Spleen (tissue), 11 donors: ENCODE measurements at regions not wholly inside any gene's neighbourhood (a gene's known extent, or its start where the extent isn't known, plus 50 kb on each side); places are given as distances from the start of the nearest gene placed in this dataset.

Experiments
- DNase-seq: peaks from one replicate; pipeline ENCODE4 v3.0.0-alpha.2; 2020
- H3K27ac ChIP-seq, 8 donors: fragments of 200-600 bp; sonication (generic) in 7 of 8; 1 replicate in 4 of 8; 2 replicates in 4 of 8; pipeline versions ENCODE4 v1.5.0 to v1.8.0; 2016 to 2021; ENCODE audit warnings: inconsistent platforms in 4 of 8, mild to moderate bottlenecking in 4 of 8, moderate library complexity in 1 of 8
- H3K27me3 ChIP-seq, 7 donors: fragments of 200-600 bp; sonication (generic) in 6 of 7; replicated peaks in 1 of 7; 1 replicate in 4 of 7; 2 replicates in 3 of 7; pipeline versions ENCODE4 v1.5.0 to v1.8.0; 2016 to 2021; ENCODE audit warnings: inconsistent platforms in 3 of 7, mild to moderate bottlenecking in 1 of 7
- H3K36me3 ChIP-seq, 6 donors: fragments of 200-600 bp; sonication (generic) in 5 of 6; 1 replicate in 4 of 6; 2 replicates in 2 of 6; pipeline versions ENCODE4 v1.5.0 to v1.8.0; 2016 to 2021; ENCODE audit warnings: inconsistent platforms in 2 of 6
- H3K4me1 ChIP-seq, 6 donors: fragments of 200-600 bp; sonication (generic) in 5 of 6; 1 replicate in 3 of 6; 2 replicates in 3 of 6; pipeline versions ENCODE4 v1.5.0 to v1.8.0; 2016 to 2021; ENCODE audit warnings: inconsistent platforms in 3 of 6
- H3K4me3 ChIP-seq, 8 donors: fragments of 200-600 bp; sonication (generic) in 7 of 8; 1 replicate in 4 of 8; 2 replicates in 4 of 8; pipeline versions ENCODE4 v1.5.0 to v1.8.0; 2016 to 2021; ENCODE audit warnings: inconsistent platforms in 4 of 8, mild to moderate bottlenecking in 4 of 8, moderate library complexity in 2 of 8
- H3K9me3 ChIP-seq, 8 donors: fragments of 200-600 bp; sonication (generic) in 7 of 8; 1 replicate in 4 of 8; 2 replicates in 4 of 8; pipeline versions ENCODE4 v1.5.0 to v1.8.0; 2016 to 2021; ENCODE audit warnings: inconsistent platforms in 4 of 8
- CTCF ChIP-seq, 11 experiments: fragments of 200-600 bp in 7 of 11; fragments of 450-650 bp in 4 of 11; sonication (generic) in 4 of 11; IDR thresholded peaks in 8 of 11; conservative IDR thresholded peaks in 3 of 11; 1 replicate in 7 of 11; 2 replicates in 4 of 11; pipeline versions ENCODE4 v1.4.0 to v1.8.0; 2016 to 2021; ENCODE audit warnings: antibody characterized with exemption in 11 of 11, inconsistent platforms in 4 of 11, mild to moderate bottlenecking in 1 of 11
- POLR2A ChIP-seq, 3 donors: fragments of 450-650 bp; IDR thresholded peaks; one replicate each; pipeline ENCODE4 v1.5.1; 2017; ENCODE audit warnings: antibody characterized with exemption in 3 of 3, mild to moderate bottlenecking in 1 of 3
- POLR2AphosphoS5 ChIP-seq, 3 donors: sonication (generic); formaldehyde crosslinking; IDR thresholded peaks; one replicate each; pipeline ENCODE4 v1.5.1; 2017; ENCODE audit warnings: antibody characterized with exemption in 3 of 3
- WGBS, 5 donors: extraction: QIAGEN DNeasy Blood & Tissue Kit in 3 of 5; methylation state at CpG; one replicate each; pipeline versions ENCODE4 v1.1.5 to v1.1.7; 2013 to 2018; 5-methylcytosine and 5-hydroxymethylcytosine counted together
- intact Hi-C: fragments of 100-400 bp; cut with DNase I; formaldehyde crosslinking; loops from one replicate; pipeline ENCODE4 v1.15.0; 2023; ENCODE audit warnings: low total_unique reads
- donor health status: healthy with polysubstance abuse.
- donor health status: DM: no; HTN: no; CAD: no; lungs with moderate emphysema.
- donor health status: DM: no; HTN: no; CAD: no.
- donor health status: Bipolar disorder and iron deficiency.
- donor health status: healthy.
- donor health status: DM: no; HTN: no; CAD: no.
- donor health status: DM: yes; HTN: yes; CAD: no.

DNA sequence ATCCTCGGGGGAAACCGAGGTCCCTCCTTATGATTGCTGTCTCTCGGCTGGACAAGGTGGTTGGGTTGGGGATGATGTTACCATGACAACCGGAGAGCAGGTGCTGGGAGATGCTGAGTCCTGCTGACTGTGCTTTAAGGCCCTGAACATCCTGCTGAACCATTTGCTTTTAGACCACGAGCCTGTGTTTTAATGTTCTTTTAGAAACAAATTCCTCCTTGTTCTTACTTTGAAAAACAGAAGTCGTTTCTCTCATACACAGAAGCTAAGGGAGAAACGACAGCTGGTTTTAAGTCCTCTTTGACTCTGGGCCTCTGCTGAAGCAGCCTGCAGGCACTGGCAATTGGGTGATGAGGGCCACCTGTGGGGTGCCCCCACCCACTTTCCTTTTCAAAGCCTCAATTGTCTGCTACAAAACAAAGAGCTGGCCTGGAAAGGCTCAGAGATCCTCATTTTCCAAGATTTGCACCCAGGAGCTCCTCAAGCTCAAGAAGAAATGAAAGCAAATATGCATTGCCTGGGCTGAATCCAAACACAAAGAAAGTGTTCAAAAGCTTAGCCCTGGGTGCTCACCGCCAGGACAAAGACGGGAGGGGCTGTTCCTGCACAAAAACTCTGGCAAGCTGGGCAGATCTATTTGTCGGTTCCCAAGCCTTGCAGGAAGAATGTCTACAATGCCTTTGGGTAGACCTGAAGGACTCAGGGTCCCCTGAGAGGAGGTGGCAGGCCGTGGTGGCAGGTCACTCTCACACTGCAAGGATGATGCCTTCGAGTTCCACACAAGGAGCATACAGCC is 90.0 kb upstream of the CLMN start:
- H3K4me1 ChIP-seq, result peaks cover 0 to 4% (median 0%) of the 10 kb centered on the region in 6 donors
- no peak for TF ChIP-seq POLR2AphosphoS5 (IDR thresholded peaks at IDR 0.05)
- TF ChIP-seq POLR2A (IDR thresholded peaks at IDR 0.05), result no peak
- TF ChIP-seq CTCF (IDR thresholded peaks at IDR 0.05 in 8 of 11, conservative IDR thresholded peaks at IDR 0.05 in 3 of 11), result no peak
- peak; percentile 51 for DNase-seq
- H3K9me3 ChIP-seq, result no peaks in the 10 kb centered on the region
- peaks cover 0 to 74% (median 7%) of the 10 kb centered on the region in 6 donors for H3K36me3 ChIP-seq
- intact Hi-C loops, result no loop called here
- WGBS, 5 donors, result 82 to 89% (median 85%) methylated on average over 12 of the region's 12 CpGs
- H3K27me3 ChIP-seq, result no peaks in the 10 kb centered on the region
- no peak overlapping the region for H3K27ac ChIP-seq
- H3K4me3 ChIP-seq, result no peak overlapping the region

- no peaks in the 10 kb centered on the region for H3K27me3 ChIP-seq
- TF ChIP-seq CTCF (IDR thresholded peaks at IDR 0.05 in 8 of 11, conservative IDR thresholded peaks at IDR 0.05 in 3 of 11) (no peak), POLR2A (IDR thresholded peaks at IDR 0.05) (no peak), POLR2AphosphoS5 (IDR thresholded peaks at IDR 0.05) (peak in 1 of 3 donors; percentile 22)
- 76 to 92% (median 88%) methylated on average over 15 to 17 of the region's 17 CpGs for WGBS, 5 donors
- no peaks in the 10 kb centered on the region for H3K9me3 ChIP-seq
- H3K4me3 ChIP-seq, result no peak overlapping the region
- H3K36me3 ChIP-seq, result peaks cover 0 to 67% (median 5%) of the 10 kb centered on the region in 6 donors
- H3K4me1 ChIP-seq, result peaks cover 0 to 4% (median 0%) of the 10 kb centered on the region in 6 donors
- DNase-seq, result peak; percentile 69
- H3K27ac ChIP-seq, result peak overlapping the region in 2 of 8 donors; percentile 18 to 29
- intact Hi-C loops, result no loop called here
Measured at GRCh38 chr14:95408731-95409476, 89.2 kb upstream of the CLMN start.

- H3K36me3 ChIP-seq, result peaks cover 0 to 52% (median 3%) of the 10 kb centered on the region in 6 donors
- no peak overlapping the region for H3K4me3 ChIP-seq
- TF ChIP-seq POLR2AphosphoS5 (IDR thresholded peaks at IDR 0.05) (no peak), POLR2A (IDR thresholded peaks at IDR 0.05) (no peak), CTCF (IDR thresholded peaks at IDR 0.05 in 8 of 11, conservative IDR thresholded peaks at IDR 0.05 in 3 of 11) (no peak)
- H3K4me1 ChIP-seq, result peaks cover 0 to 4% (median 0%) of the 10 kb centered on the region in 6 donors
- H3K9me3 ChIP-seq, result no peaks in the 10 kb centered on the region
- H3K27me3 ChIP-seq, result no peaks in the 10 kb centered on the region
- H3K27ac ChIP-seq, result no peak overlapping the region
- 72 to 90% (median 86%) methylated on average over 8 of the region's 8 CpGs for WGBS, 5 donors
- intact Hi-C loops, result no loop called here
- no peak for DNase-seq
Measured at GRCh38 chr14:95407354-95407753, 87.6 kb upstream of the CLMN start.

- Histone ChIP-seq H3K27ac (no peak overlapping the region), H3K27me3 (no peaks in the 10 kb centered on the region), H3K9me3 (no peaks in the 10 kb centered on the region), H3K4me3 (no peak overlapping the region), H3K36me3 (peaks cover 0 to 46% (median 3%) of the 10 kb centered on the region in 6 donors), H3K4me1 (peaks cover 0 to 4% (median 0%) of the 10 kb centered on the region in 6 donors)
- WGBS, 5 donors, result 74 to 86% (median 76%) methylated on average over 5 of the region's 5 CpGs
- intact Hi-C loops, result no loop called here
- peak; percentile 4 for DNase-seq
- TF ChIP-seq POLR2A (IDR thresholded peaks at IDR 0.05) (no peak), POLR2AphosphoS5 (IDR thresholded peaks at IDR 0.05) (no peak), CTCF (IDR thresholded peaks at IDR 0.05 in 8 of 11, conservative IDR thresholded peaks at IDR 0.05 in 3 of 11) (no peak)
Measured at GRCh38 chr14:95406756-95407277, 87.1 kb upstream of the CLMN start.
